CD4-positive, alpha-beta T cell treated with Interleukin-1 beta for 1 hour (primary cell): ENCODE measurements at regions not wholly inside any gene's neighbourhood (a gene's known extent, or its start where the extent isn't known, plus 50 kb on each side); places are given as distances from the start of the nearest gene placed in this dataset.
"Not testable (repeated sequence)": the region's sequence is repeated elsewhere in the genome, so short reads cannot be mapped to it uniquely, and the experiment has no call there.

Experiments used
- DNase-seq, 2 donors: peaks; one replicate each; pipeline ENCODE4 v3.0.0-alpha.2; 2020 to 2022

DNA sequence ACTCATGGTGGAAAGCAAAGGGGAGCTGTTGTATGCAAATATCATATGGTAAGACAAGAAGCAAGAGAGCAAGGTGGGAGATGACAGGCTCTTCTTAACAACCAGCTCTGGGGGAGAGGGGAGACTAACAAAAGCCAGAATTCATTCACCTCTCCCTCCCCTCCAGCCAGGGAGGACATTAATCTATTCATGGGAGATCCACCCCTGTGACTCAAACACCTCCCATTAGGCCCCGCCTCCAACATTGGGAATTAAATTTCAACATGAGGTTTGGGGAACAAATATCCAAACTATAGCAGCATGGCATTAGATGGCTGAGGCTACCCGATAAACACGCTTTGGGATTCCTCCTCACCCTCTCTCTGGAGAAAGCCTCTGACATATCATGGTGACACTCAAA is 210.6 kb downstream of the RHOU start:
- DNase-seq, result no peak

- peak in 1 of 2 donors; percentile 16 for DNase-seq
Observed at GRCh38 chr1:228949617-228950016, 214.3 kb downstream of the RHOU start.

DNA sequence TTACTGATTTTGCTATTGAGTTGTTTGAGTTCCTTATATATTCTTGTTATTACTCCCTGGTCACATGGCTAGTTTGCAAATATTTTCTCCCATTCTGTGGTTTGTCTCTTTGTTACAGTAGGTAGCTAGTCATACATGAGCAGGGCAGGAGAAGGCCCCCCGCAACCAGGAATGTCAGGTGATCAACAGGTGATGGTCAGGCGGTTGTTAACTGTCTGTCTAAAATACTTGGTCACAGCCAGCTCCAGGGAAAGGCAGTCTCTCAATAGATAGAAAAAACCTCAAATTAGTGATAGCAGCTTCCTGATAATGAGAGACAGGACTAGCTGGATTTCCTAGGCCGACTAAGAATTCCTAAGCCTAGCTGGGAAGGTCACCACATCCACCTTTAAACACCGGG is 217.9 kb downstream of the RHOU start:
- no peak for DNase-seq

GRCh38 chr1:228953808-228954207 is 218.5 kb downstream of the RHOU start:
- not testable (repeated sequence) for DNase-seq

DNA sequence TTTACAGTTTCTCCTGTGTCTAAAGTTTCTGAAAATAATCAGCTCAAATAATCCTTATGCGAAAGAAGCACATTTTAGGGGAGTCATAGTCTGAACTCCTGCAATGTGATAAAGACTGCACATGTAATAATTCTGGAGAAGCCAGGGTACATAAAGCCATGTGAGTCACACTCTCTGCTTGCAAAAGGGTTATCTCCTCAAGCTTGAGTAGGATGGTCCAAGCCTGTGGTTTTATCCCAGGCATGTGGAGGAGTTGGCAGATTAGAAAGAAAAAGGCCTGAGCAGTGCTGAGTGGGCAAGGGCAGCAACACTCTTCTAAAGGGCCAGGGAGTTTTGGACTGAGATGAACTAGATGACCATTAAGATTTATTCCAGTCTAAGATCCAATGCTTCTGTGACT is 220.4 kb downstream of the RHOU start:
- no peak for DNase-seq

- DNase-seq, result no peak
Observed at GRCh38 chr1:228956864-228957263, 221.6 kb downstream of the RHOU start.

DNA sequence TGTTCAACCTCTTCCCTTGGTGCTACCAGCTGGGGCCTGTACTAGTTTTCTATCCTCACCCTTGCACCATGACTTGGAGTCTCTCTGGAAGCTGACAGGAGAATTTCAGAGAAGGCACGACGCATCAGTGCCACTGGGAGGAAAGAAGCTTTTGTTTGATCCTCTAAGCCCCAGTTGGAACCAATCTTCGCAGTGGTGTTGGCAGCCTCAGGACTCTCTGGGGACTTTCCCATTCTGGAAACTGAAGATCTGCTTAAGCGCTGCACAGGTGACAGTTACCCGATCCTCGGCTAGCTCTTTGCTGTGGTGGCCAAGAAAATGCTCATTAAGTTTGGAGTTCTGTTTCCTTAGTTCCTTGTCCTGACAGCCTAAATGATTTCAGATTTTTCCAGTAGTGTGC is 222.3 kb downstream of the RHOU start:
- no peak for DNase-seq

GRCh38 chr1:228958121-228958520 is 222.8 kb downstream of the RHOU start:
- DNase-seq, result no peak

DNA sequence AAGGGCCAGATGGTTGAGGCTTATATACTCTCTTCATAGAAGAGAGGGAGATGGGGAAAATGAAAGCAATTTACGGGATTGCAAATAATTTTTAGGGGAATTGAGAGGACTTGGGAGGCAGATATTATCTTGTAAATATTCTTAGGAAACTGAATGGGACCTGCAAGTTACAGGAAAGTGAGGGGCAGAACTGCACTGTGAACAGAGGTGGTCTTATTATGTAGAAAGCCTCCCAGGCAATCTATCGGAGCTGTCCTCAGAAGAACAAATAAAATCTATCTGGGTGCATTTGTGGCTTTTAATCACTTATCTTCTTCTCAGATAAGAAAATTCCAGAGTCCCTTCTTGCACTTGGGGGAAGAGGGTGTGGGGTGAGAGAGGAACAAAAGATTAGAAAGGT is 223.5 kb downstream of the RHOU start:
- no peak for DNase-seq

DNA sequence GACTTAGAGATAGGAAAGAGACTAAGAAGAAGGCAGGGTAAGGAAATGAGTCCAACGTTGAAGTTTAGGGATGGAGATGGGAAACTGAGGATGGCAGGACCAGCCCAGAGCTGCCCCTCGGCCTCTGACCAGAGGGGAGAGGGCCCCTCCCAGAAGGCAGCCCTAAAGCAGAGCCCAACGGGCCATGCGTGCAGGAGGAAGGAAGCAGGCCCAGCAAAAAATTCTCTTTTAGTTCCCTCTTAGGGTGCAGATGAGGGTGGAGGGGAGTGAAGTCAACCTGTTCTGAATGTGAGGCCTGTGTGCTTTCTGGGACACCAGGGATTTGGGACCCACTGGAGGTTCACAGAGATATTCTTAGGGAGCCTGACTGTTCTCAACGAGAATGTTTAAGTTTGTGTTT is 225.4 kb downstream of the RHOU start:
- no peak for DNase-seq

DNA sequence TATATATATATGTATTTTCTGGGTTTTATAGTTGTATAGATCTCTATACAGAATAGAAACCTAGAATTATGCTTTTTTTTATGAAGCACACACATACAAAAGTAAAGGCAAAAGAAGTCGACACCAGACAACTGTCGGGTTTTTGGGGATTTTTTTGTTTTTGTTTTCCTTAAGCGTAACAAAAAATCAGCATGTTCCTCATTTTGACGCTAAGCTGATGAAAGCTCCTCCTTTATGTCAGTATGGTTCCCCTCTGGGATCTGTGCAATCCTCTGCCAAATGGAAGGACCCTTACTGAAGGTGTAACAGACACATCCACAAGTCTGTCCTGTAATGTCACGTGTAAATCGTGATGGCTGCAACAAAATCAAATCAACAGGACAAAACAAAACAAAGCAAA is 226.2 kb downstream of the RHOU start:
- DNase-seq, result no peak

GRCh38 chr1:228963795-228964177 is 228.5 kb downstream of the RHOU start:
- DNase-seq, result no peak

- no peak for DNase-seq
Observed at GRCh38 chr1:228964178-228965089, 229.2 kb downstream of the RHOU start.

GRCh38 chr1:228968891-228969606 is 233.8 kb downstream of the RHOU start:
- no peak for DNase-seq

- DNase-seq, result no peak
Observed at GRCh38 chr1:228969953-228970800, 234.9 kb downstream of the RHOU start.

DNA sequence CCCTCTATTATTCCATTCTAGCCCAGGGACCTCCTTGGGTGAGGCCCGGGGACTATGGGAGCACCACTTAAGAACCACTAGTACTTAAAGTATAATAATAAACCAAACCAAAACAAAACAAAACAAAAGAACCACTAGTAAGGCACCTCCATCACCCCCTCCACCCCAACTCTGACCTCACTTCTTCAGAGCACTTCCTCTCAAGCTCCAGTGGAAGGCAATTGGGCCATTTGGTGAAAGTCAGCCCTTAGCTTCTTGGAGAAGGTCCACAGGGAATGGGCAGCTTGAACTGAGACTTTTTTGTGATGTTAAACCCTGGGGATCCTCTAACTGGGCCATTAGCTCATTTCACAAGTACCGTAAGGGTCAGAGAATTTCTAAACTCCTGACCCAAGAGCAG is 237.3 kb downstream of the RHOU start:
- DNase-seq, result no peak

- no peak for DNase-seq
Observed at GRCh38 chr1:228974273-228974672, 239.0 kb downstream of the RHOU start.

- DNase-seq, result no peak
Observed at GRCh38 chr1:228975238-228975907, 240.1 kb downstream of the RHOU start.

DNA sequence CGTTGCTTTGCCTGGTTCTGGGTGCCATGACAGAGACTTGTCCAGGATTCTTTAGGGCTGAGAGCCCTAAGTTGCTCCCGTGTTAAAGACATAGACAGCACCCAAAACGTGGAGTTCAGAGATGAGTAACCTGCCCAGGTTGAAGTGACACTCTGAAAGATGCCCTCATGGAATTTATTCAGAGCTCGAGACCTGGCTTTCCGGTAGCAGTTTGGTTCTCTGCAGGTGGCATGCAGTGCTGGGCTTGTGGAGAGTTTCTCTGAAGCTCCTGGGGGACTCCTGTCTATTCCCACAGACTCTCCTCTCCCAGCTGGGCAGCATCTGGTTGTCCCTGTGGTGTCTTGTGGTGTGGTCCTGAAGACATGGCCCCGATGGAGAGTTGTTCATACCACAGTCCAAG is 241.0 kb downstream of the RHOU start:
- DNase-seq, result no peak

- no peak for DNase-seq
Observed at GRCh38 chr1:228977307-228977706, 242.0 kb downstream of the RHOU start.

GRCh38 chr1:228977741-228978140 is 242.5 kb downstream of the RHOU start:
- no peak for DNase-seq

DNA sequence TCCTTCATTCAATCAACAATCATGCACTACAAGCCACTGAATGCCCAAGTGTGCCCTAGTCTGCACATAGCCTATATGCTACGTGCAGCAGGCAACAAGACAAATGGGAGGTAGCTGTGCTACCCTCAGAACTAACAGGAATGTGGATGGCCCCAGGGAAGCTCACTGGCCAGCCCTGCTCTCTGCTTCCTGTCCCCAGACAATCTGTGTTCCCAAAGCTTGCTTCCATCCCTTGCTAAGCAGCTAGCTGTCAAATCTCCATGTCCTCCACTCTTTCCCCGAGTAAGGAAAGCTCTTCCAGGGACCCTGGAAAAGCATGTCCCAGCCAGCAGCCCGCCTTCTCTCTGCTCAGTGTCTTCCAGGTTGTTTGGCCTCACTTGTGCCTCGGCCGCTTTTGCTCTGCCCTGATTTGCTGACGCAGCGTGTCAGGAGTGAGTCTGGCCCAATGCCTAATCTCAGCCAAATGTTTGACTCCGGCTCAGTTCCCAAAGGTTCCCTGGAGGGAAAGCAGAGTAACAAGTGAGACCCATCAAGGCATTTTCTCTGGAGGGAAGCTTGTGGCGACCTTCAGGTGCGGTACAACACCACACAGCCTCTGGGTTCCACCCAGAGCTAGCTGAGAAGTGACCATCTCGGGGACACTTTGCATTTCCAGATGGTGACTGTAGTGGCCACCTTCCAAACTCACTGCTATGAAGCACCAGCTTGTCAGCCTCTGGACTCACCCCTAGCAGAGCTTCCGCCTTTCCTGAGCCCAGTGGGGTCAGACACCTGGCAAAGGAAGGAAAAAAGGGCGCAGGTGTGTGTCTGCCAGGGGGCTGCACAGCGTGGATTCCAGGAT is 243.4 kb downstream of the RHOU start:
- no peak for DNase-seq
